HEK293 (cell line): ENCODE measurements at regions not wholly inside any gene's neighbourhood (a gene's known extent, or its start where the extent isn't known, plus 50 kb on each side); places are given as distances from the start of the nearest gene placed in this dataset.

Experiments used
- CTCF ChIA-PET: fragments of 350-600 bp; formaldehyde crosslinking; extraction: SDS; loops from one replicate; lab custom pipeline; 2021; ENCODE audit warnings: antibody characterized with exemption; lab: Yijun Ruan, JAX
- POLR2A ChIA-PET: fragments of 300-600 bp; formaldehyde crosslinking; extraction: SDS; loops from one replicate; lab custom pipeline; 2020; ENCODE audit warnings: antibody characterized with exemption, inconsistent platforms; lab: Yijun Ruan, JAX
- H3K27ac ChIP-seq: fragments of 200-500 bp; sonication (Bioruptor generic); 2 replicates; pipeline ENCODE4 v1.5.1; 2014; ENCODE audit warnings: low read depth, low read length, control low read depth, inconsistent platforms; ENCODE audit errors: extremely low read depth
- H3K36me3 ChIP-seq, 2 experiments: fragments of 200-500 bp in 1 of 2; sonication (Bioruptor generic) in 1 of 2; 1 replicate in 1 of 2; 2 replicates in 1 of 2; pipeline ENCODE4 v1.5.1; 2014 to 2017; ENCODE audit warnings: inconsistent platforms in 2 of 2, low read length in 2 of 2; ENCODE audit not compliant: control insufficient read depth in 2 of 2, insufficient read depth in 1 of 2
- H3K4me1 ChIP-seq: fragments of 200-500 bp; sonication (Bioruptor generic); 2 replicates; pipeline ENCODE4 v1.5.1; 2014; ENCODE audit warnings: mild to moderate bottlenecking, low read length, inconsistent platforms; ENCODE audit not compliant: control insufficient read depth, insufficient read depth
- H3K4me3 ChIP-seq: 2 replicates; pipeline ENCODE4 v1.5.1; 2011; ENCODE audit warnings: low read depth, mild to moderate bottlenecking, control low read depth, low read length, moderate library complexity
- H3K9me3 ChIP-seq: fragments of 200-500 bp; sonication (Bioruptor generic); 2 replicates; pipeline ENCODE4 v1.5.1; 2014; ENCODE audit warnings: low read depth, low read length, inconsistent platforms; ENCODE audit not compliant: control insufficient read depth, insufficient read depth
- CTCF ChIP-seq: fragments of 450-650 bp; formaldehyde crosslinking; IDR thresholded peaks from 2 replicates; pipeline ENCODE4 v1.5.1; 2016; ENCODE audit warnings: missing biosample characterization, missing genetic modification characterization
- GLI2 ChIP-seq: fragments of 450-650 bp; formaldehyde crosslinking; IDR thresholded peaks from 2 replicates; pipeline ENCODE4; 2017; ENCODE audit warnings: missing biosample characterization, missing genetic modification characterization, low read depth, borderline replicate concordance
- GLIS1 ChIP-seq: fragments of 450-650 bp; formaldehyde crosslinking; IDR thresholded peaks from 2 replicates; pipeline ENCODE4 v1.5.1; 2016; ENCODE audit warnings: missing biosample characterization, missing genetic modification characterization
- KLF1 ChIP-seq: fragments of 450-650 bp; formaldehyde crosslinking; IDR thresholded peaks from 2 replicates; pipeline ENCODE4 v1.5.1; 2016; ENCODE audit warnings: missing biosample characterization, missing genetic modification characterization
- KLF16 ChIP-seq: fragments of 450-650 bp; formaldehyde crosslinking; IDR thresholded peaks from 2 replicates; pipeline ENCODE4 v1.5.1; 2017; ENCODE audit warnings: missing biosample characterization, missing genetic modification characterization
- KLF17 ChIP-seq: fragments of 450-650 bp; formaldehyde crosslinking; IDR thresholded peaks from 2 replicates; pipeline ENCODE4 v1.5.1; 2016; ENCODE audit warnings: missing biosample characterization, missing genetic modification characterization
- TCF7L2 ChIP-seq: IDR thresholded peaks from 2 replicates; pipeline ENCODE4 v1.6.1; 2011; ENCODE audit warnings: low read depth, mild to moderate bottlenecking, inconsistent platforms, low read length, moderate library complexity, borderline replicate concordance
- ZNF121 ChIP-seq: fragments of 450-650 bp; formaldehyde crosslinking; IDR thresholded peaks from 2 replicates; pipeline ENCODE4 v1.5.1; 2016; ENCODE audit warnings: missing biosample characterization, missing genetic modification characterization
- ZNF2 ChIP-seq: fragments of 450-650 bp; formaldehyde crosslinking; IDR thresholded peaks from 2 replicates; pipeline ENCODE4 v1.5.1; 2016; ENCODE audit warnings: missing biosample characterization, missing genetic modification characterization
- ZNF350 ChIP-seq: fragments of 450-650 bp; formaldehyde crosslinking; IDR thresholded peaks from 2 replicates; pipeline ENCODE4 v1.5.0; 2017; ENCODE audit warnings: missing biosample characterization, mild to moderate bottlenecking, missing genetic modification characterization
- ZNF398 ChIP-seq: fragments of 450-650 bp; formaldehyde crosslinking; IDR thresholded peaks from 2 replicates; pipeline ENCODE4 v1.5.1; 2017; ENCODE audit warnings: missing biosample characterization, missing genetic modification characterization
- ZNF514 ChIP-seq: fragments of 450-650 bp; formaldehyde crosslinking; IDR thresholded peaks from 2 replicates; pipeline ENCODE4 v1.5.1; 2016; ENCODE audit warnings: missing biosample characterization, missing genetic modification characterization
- ZNF664 ChIP-seq: fragments of 450-650 bp; formaldehyde crosslinking; IDR thresholded peaks from 2 replicates; pipeline ENCODE4 v1.5.1; 2016; ENCODE audit warnings: missing biosample characterization, missing genetic modification characterization

- TF ChIP-seq CTCF (tag by site-specific recombination): no peak
- TF ChIP-seq TCF7L2: no peak
- TF ChIP-seq ZNF121: no peak
- TF ChIP-seq ZNF664: no peak
- no peak for TF ChIP-seq GLI2 (tag by site-specific recombination)
- TF ChIP-seq KLF17 (tag by site-specific recombination): no peak
- TF ChIP-seq KLF1: no peak
- TF ChIP-seq ZNF2 (tag by site-specific recombination): no peak
- no peak for TF ChIP-seq ZNF350 (tag by site-specific recombination)
- no peak for TF ChIP-seq GLIS1
- no peak for TF ChIP-seq KLF16
- TF ChIP-seq ZNF398 (tag by site-specific recombination): no peak
- TF ChIP-seq ZNF514: no peak
- TF ChIP-seq, all 188 proteins: peak for 0
- ChIA-PET POLR2A (no interaction called here), CTCF (interaction anchor here (0.6 kb wide), 1 partner anchor 14 kb away, joined by 3 read pairs; no protein-coding TSS in a partner anchor)
- no peaks in the 10 kb centered on the region for H3K9me3 ChIP-seq
- no peak overlapping the region for H3K4me3 ChIP-seq
- no peaks in the 10 kb centered on the region for H3K36me3 ChIP-seq
- no peaks in the 10 kb centered on the region for H3K4me1 ChIP-seq
- no peak overlapping the region for H3K27ac ChIP-seq
Measured at GRCh38 chr15:93138681-93139250, 49.8 kb upstream of the RGMA start.
